Epithelial cell of esophagus (primary cell): ENCODE measurements at regions not wholly inside any gene's neighbourhood (a gene's known extent, or its start where the extent isn't known, plus 50 kb on each side); places are given as distances from the start of the nearest gene placed in this dataset.
A peak's percentile ranks its signal among the peaks of the same experiment; 100 is the strongest.

Source experiments
- DNase-seq: peaks from one replicate; pipeline ENCODE4 v3.0.0; 2010; ENCODE audit warnings: low read depth
- H3K4me3 ChIP-seq: 2 replicates; pipeline ENCODE4 v1.5.1; 2011; ENCODE audit warnings: mild to moderate bottlenecking, low read length, control low read depth
- TF ChIP-seq, protein P1 (sequence below): IDR thresholded peaks from 2 replicates; pipeline ENCODE4 v1.5.1; 2011; ENCODE audit warnings: low read depth, mild to moderate bottlenecking, low read length, control low read depth, inconsistent platforms; ENCODE audit not compliant: insufficient read depth; ENCODE audit errors: missing control alignments

DNA sequence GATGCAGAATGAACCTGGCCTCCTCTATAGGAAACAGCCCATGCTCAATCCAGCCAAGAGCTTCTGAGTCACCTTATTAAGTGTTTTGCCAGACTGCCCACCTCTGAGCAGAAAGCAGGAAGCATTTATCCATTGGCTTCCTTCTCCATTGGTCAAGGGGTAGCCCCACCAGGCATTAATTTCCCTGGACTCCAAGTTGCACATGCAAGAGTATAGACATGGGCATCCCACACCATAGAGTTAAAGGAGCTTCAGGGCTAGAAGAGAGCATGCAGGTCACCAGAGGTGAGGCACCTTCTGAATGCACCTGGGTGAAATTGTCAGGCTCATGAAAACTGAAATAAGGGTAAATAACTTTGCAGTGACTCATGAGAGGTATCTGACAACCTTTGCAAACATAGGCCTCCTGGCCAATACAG is 230.8 kb upstream of the STAC start:
- TF ChIP-seq, protein P1, sequence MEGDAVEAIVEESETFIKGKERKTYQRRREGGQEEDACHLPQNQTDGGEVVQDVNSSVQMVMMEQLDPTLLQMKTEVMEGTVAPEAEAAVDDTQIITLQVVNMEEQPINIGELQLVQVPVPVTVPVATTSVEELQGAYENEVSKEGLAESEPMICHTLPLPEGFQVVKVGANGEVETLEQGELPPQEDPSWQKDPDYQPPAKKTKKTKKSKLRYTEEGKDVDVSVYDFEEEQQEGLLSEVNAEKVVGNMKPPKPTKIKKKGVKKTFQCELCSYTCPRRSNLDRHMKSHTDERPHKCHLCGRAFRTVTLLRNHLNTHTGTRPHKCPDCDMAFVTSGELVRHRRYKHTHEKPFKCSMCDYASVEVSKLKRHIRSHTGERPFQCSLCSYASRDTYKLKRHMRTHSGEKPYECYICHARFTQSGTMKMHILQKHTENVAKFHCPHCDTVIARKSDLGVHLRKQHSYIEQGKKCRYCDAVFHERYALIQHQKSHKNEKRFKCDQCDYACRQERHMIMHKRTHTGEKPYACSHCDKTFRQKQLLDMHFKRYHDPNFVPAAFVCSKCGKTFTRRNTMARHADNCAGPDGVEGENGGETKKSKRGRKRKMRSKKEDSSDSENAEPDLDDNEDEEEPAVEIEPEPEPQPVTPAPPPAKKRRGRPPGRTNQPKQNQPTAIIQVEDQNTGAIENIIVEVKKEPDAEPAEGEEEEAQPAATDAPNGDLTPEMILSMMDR: no peak
- DNase-seq: peak; percentile 39

DNA sequence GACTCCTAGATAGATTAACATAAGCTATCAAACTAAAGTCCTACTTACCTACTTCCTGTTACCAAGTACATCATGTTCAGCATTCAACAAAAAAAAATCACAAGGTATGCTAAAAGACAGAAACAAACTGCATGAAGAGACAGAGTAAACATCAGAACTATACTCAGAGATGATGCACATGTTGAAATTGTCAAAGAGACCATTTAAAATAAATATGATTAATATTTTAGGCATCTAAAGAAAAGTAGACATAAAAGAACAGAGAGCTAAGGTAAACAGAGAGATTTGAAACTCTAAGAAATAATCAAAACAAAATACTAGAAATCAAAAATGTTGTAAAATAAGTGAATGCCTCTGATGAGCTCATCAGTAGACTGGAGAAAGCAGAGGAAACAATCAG is 224.8 kb upstream of the STAC start:
- TF ChIP-seq, protein P1: no peak
- H3K4me3 ChIP-seq: no peak overlapping the region
- peak; percentile 17 for DNase-seq

More for the DNA sequence above, 230.8 kb upstream of the STAC start:
- H3K4me3 ChIP-seq: no peak overlapping the region

DNA sequence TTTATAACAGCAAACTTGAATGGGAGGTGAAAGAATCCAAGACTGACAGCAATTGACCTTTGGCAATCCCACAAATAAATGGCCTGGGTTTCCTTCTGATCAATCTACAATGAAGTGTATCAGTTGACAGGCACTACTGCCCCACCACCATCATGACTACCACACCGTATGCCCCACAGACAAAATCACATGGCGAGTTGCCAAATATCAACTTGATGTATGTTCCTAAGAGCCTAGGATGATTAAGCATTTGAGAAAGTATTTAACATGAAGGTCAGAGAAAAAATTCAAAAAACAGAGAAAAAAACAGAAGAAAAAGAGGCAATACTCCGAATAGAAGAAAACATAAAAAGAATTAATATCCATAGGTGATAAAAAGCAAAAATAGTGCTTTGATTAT is 215.9 kb upstream of the STAC start:
- TF ChIP-seq, protein P1: no peak
- H3K4me3 ChIP-seq: no peak overlapping the region
- DNase-seq: peak; percentile 77

DNA sequence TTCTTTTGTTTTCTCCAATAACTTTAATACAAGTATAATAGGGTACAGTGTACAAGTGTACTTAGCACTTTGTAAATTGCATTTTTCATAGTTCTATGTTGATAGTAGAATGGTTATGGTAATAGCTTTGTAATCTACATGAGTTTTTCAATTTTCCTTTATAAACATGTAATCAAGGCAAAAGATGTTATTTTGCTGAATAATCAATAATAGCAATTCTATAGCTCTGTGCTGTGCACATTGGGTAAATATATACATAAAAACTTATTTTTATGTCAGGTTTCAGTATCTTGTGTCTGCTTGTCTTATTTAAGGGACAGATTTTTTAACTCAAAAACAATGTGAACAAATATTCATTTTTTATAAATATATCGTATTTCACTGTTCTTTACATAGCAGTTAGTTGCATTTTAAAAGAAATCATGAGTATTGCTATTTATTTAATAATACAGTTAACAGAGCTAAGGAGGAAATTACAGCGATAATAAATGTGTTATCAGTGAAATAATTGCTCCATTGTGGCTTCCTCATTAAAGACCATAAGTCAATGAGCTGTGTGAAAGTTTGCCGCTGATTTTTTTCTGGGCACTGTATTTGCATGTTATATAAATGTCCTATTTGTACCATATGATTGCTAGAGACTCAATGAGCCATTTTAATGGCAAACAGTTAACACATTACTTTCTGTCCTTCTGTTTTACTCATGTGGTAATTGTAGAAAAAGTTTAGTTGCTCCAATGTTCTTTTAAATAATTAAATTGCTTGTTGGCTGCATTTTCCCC is 214.6 kb upstream of the STAC start:
- H3K4me3 ChIP-seq: no peak overlapping the region
- DNase-seq: no peak

DNA sequence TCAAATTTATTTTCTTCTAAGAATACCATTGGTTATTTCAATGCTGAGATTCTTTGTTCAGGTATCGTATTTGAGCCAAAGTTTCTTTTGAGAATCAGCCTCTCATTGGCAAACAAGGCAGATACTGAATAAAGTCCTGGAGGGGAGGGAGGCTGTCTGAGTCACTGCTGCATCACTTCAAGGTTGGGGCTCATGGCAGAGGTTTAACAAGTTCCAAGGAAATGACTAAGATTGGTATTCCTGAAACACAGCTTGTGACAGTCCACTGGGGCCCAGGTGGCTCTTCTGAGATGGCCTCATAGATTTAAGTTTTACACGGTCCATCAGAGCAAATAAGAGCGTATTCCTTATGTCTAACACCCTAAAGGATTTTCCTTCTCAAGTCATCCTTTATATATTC is 213.8 kb upstream of the STAC start:
- TF ChIP-seq, protein P1: no peak
- H3K4me3 ChIP-seq: no peak overlapping the region
- DNase-seq: peak; percentile 97

More for the DNA sequence above, 214.6 kb upstream of the STAC start:
- TF ChIP-seq, protein P1: no peak

DNA sequence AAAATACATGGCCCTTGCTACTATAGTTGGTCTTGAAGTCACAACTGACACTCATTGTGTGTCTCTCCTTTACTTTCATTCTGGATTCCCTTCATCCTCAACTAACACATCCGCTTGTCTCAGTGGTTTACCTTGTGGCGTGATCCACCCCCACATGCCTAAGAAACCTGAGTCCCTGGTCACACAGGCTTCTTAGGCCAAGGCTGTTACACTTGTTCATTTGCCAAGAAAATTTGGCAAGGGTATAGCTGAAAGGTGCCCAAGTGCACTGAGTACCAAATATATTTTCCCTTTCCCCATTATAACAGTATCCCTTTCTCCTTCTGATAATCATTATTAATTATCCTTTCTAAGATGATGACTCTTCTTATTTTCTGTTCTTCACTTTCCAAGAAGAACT is 207.6 kb upstream of the STAC start:
- no peak overlapping the region for H3K4me3 ChIP-seq
- TF ChIP-seq, protein P1: no peak

More for the DNA sequence above, 207.6 kb upstream of the STAC start:
- peak; percentile 28 for DNase-seq
